GM21528 (cell line): ENCODE measurements at regions not wholly inside any gene's neighbourhood (a gene's known extent, or its start where the extent isn't known, plus 50 kb on each side); places are given as distances from the start of the nearest gene placed in this dataset.

Experiments used
- ATAC-seq: cut with Tn5 transposase; IDR thresholded peaks from one replicate; pipeline ENCODE4 v1.9.1; 2021; ENCODE audit warnings: mild to moderate bottlenecking, moderate library complexity; ENCODE audit not compliant: unreplicated experiment, low FRiP score

- no peak for ATAC-seq
Measured at GRCh38 chr9:88783711-88784083, 207.6 kb upstream of the S1PR3 start.

GRCh38 chr9:88784960-88785359 is 206.3 kb upstream of the S1PR3 start:
- ATAC-seq, result no peak

GRCh38 chr9:88786291-88787079 is 204.8 kb upstream of the S1PR3 start:
- ATAC-seq, result no peak

GRCh38 chr9:88789785-88790184 is 201.5 kb upstream of the S1PR3 start:
- ATAC-seq, result no peak

GRCh38 chr9:88791105-88791805 is 200.0 kb upstream of the S1PR3 start:
- no peak for ATAC-seq

- ATAC-seq, result no peak
Measured at GRCh38 chr9:88792502-88792901, 198.8 kb upstream of the S1PR3 start.

- no peak for ATAC-seq
Measured at GRCh38 chr9:88794100-88794499, 197.2 kb upstream of the S1PR3 start.

- ATAC-seq, result no peak
Measured at GRCh38 chr9:88796947-88797346, 194.3 kb upstream of the S1PR3 start.

- ATAC-seq, result no peak
Measured at GRCh38 chr9:88798476-88798875, 192.8 kb upstream of the S1PR3 start.

- ATAC-seq, result no peak
Measured at GRCh38 chr9:88799541-88800328, 191.5 kb upstream of the S1PR3 start.

- ATAC-seq, result no peak
Measured at GRCh38 chr9:88800329-88800682, 191.0 kb upstream of the S1PR3 start.

- ATAC-seq, result no peak
Measured at GRCh38 chr9:88801214-88801796, 190.0 kb upstream of the S1PR3 start.

GRCh38 chr9:88802533-88802932 is 188.7 kb upstream of the S1PR3 start:
- ATAC-seq, result no peak

GRCh38 chr9:88803546-88804253 is 187.6 kb upstream of the S1PR3 start:
- ATAC-seq, result no peak

GRCh38 chr9:88804254-88804596 is 187.0 kb upstream of the S1PR3 start:
- ATAC-seq, result no peak

GRCh38 chr9:88805217-88805943 is 185.9 kb upstream of the S1PR3 start:
- no peak for ATAC-seq

- ATAC-seq, result no peak
Measured at GRCh38 chr9:88807426-88807825, 183.8 kb upstream of the S1PR3 start.

GRCh38 chr9:88808019-88808656 is 183.1 kb upstream of the S1PR3 start:
- ATAC-seq, result no peak

- no peak for ATAC-seq
Measured at GRCh38 chr9:88808761-88809354, 182.4 kb upstream of the S1PR3 start.
